Epidermal melanocyte (primary cell): ENCODE measurements at regions not wholly inside any gene's neighbourhood (a gene's known extent, or its start where the extent isn't known, plus 50 kb on each side); places are given as distances from the start of the nearest gene placed in this dataset.
"Not testable (repeated sequence)": the region's sequence is repeated elsewhere in the genome, so short reads cannot be mapped to it uniquely, and the experiment has no call there.

Source experiments
- DNase-seq: peaks from one replicate; pipeline ENCODE4 v3.0.0; 2011; ENCODE audit warnings: low spot score; ENCODE audit not compliant: insufficient read length

GRCh38 chr7:46126675-46127300 lies 205.7 kb upstream of the IGFBP3 start:
- DNase-seq: no peak

GRCh38 chr7:46123756-46124343 lies 202.8 kb upstream of the IGFBP3 start:
- no peak for DNase-seq

- DNase-seq: no peak
Observed at GRCh38 chr7:46115410-46115809, 194.3 kb upstream of the IGFBP3 start.

- DNase-seq: no peak
Observed at GRCh38 chr7:46109437-46109836, 188.4 kb upstream of the IGFBP3 start.

- no peak for DNase-seq
Observed at GRCh38 chr7:46108272-46108671, 187.2 kb upstream of the IGFBP3 start.

GRCh38 chr7:46107610-46108217 lies 186.6 kb upstream of the IGFBP3 start:
- DNase-seq: no peak

GRCh38 chr7:46100521-46100920 lies 179.4 kb upstream of the IGFBP3 start:
- no peak for DNase-seq

- DNase-seq: no peak
Observed at GRCh38 chr7:46099076-46099475, 178.0 kb upstream of the IGFBP3 start.

GRCh38 chr7:46091071-46091470 lies 170.0 kb upstream of the IGFBP3 start:
- DNase-seq: no peak

GRCh38 chr7:46089281-46089680 lies 168.2 kb upstream of the IGFBP3 start:
- no peak for DNase-seq

- not testable (repeated sequence) for DNase-seq
Observed at GRCh38 chr7:46088486-46088885, 167.4 kb upstream of the IGFBP3 start.

GRCh38 chr7:46080595-46081159 lies 159.6 kb upstream of the IGFBP3 start:
- no peak for DNase-seq

- peak; percentile 57 for DNase-seq
Observed at GRCh38 chr7:46079421-46079820, 158.3 kb upstream of the IGFBP3 start.

- DNase-seq: no peak
Observed at GRCh38 chr7:46076527-46076926, 155.5 kb upstream of the IGFBP3 start.

- DNase-seq: no peak
Observed at GRCh38 chr7:46072722-46073121, 151.7 kb upstream of the IGFBP3 start.

- DNase-seq: no peak
Observed at GRCh38 chr7:46071601-46072000, 150.5 kb upstream of the IGFBP3 start.

- no peak for DNase-seq
Observed at GRCh38 chr7:46071076-46071475, 150.0 kb upstream of the IGFBP3 start.

- DNase-seq: no peak
Observed at GRCh38 chr7:46068159-46068558, 147.1 kb upstream of the IGFBP3 start.

GRCh38 chr7:46059308-46060020 lies 138.4 kb upstream of the IGFBP3 start:
- DNase-seq: no peak

- no peak for DNase-seq
Observed at GRCh38 chr7:46058086-46058823, 137.2 kb upstream of the IGFBP3 start.

- no peak for DNase-seq
Observed at GRCh38 chr7:46054915-46055314, 133.8 kb upstream of the IGFBP3 start.
